ENCODE measurements at regions not wholly inside any gene's neighbourhood (a gene's known extent, or its start where the extent isn't known, plus 50 kb on each side); places are given as distances from the start of the nearest gene placed in this dataset.

DNA sequence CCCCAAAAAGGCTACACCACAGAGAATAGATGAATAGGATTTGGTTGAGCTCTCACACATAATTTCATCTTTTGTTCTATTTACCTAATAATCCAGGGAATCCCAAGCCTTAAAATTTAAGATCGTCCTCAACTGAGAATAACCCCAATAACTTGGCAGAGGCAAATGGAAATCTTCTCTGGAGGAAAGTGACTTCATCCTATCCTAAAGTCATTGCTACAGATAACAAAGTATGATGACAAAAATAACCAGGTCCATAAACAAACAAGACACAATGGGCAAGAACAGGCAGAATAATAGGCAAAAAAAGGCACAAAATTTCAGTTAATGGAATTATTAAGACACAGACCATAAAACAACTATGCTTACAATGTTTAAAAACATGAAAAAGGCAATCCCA lies 177.3 kb upstream of the STK26 start:
- Histone ChIP-seq H3K9me3 (ENCODE audit: control insufficient read depth in 1 of 2, insufficient read depth in 1 of 2, low read depth in 1 of 2, low read length in 2 of 2) (no peaks in the 10 kb centered on the region), H4K20me1 (ENCODE audit: insufficient read depth) (no peaks in the 10 kb centered on the region), H3K9ac (ENCODE audit: low read length) (no peak overlapping the region), H3K79me2 (ENCODE audit: insufficient read depth, low read length) (no peaks in the 10 kb centered on the region), H3K27me3 (ENCODE audit: insufficient read depth, low read length) (no peaks in the 10 kb centered on the region), H3K27ac (ENCODE audit: low read depth, low read length) (no peak overlapping the region), H3K9me2 (ENCODE audit: insufficient read depth) (no peaks in the 10 kb centered on the region), H3K4me1 (ENCODE audit: control insufficient read depth in 1 of 2, insufficient read depth in 2 of 2, low read length in 2 of 2) (peaks cover 0 to 5% of the 10 kb centered on the region in 2 experiments; a peak in 1 of 4 replicates), H3K36me3 (ENCODE audit: control insufficient read depth in 1 of 2, insufficient read depth in 2 of 2, low read length in 2 of 2) (no peaks in the 10 kb centered on the region), H2AFZ (ENCODE audit: low read depth, low read length, poor library complexity, severe bottlenecking) (no peak overlapping the region), H3K4me2 (ENCODE audit: low read length) (no peak overlapping the region), H3K4me3 (replicated peaks in 1 of 2; ENCODE audit: low read depth in 1 of 2, low read length in 2 of 2) (no peak overlapping the region)
- ATAC-seq (no peak), DNase-seq (ENCODE audit: low read depth, low spot score) (no peak)
- POLR2A ChIA-PET, result no interaction called here
- CTCF ChIA-PET, result no interaction called here
- RAD21 ChIA-PET (ENCODE audit: low non-redundant PET in 1 of 2, low total read pairs in 2 of 2, uncharacterized antibody in 2 of 2, unreplicated experiment in 2 of 2), result interaction anchor here in 1 of 2 experiments (0.6 kb wide), 1 partner anchor 768 kb away, joined by 3 read pairs; no protein-coding TSS in a partner anchor
- intact Hi-C loops (cut with micrococcal nuclease), result no loop called here
- TF ChIP-seq ELF1 (IDR thresholded peaks at IDR 0.05; ENCODE audit: borderline replicate concordance, low read depth) (no peak), MAX (IDR thresholded peaks at IDR 0.05) (no peak), SIN3A (IDR thresholded peaks at IDR 0.05; ENCODE audit: low read depth) (no peak), SP1 (IDR thresholded peaks at IDR 0.05; ENCODE audit: low read depth) (no peak), RAD21 (IDR thresholded peaks at IDR 0.05; ENCODE audit: low read depth) (no peak), FOSL1 (IDR thresholded peaks at IDR 0.05; ENCODE audit: low read depth) (no peak), YY1 (IDR thresholded peaks at IDR 0.05; ENCODE audit: extremely low read depth, insufficient replicate concordance, low read depth, low read length) (no peak), TCF7L2 (IDR thresholded peaks at IDR 0.05; ENCODE audit: borderline replicate concordance, extremely low read depth, insufficient read depth, insufficient read length) (no peak), ZBTB33 (IDR thresholded peaks at IDR 0.05; ENCODE audit: extremely low read depth, insufficient replicate concordance, low read length) (no peak), POLR2A (IDR thresholded peaks at IDR 0.05; ENCODE audit: borderline replicate concordance, extremely low read depth, insufficient read depth, insufficient read length) (no peak), EZH2 (IDR thresholded peaks at IDR 0.05) (no peak), EZH2phosphoT487 (IDR thresholded peaks at IDR 0.05; ENCODE audit: borderline replicate concordance) (no peak), ZFX (IDR thresholded peaks at IDR 0.05) (no peak), ZNF274 (IDR thresholded peaks at IDR 0.05; ENCODE audit: low read depth, low read length) (no peak), REST (IDR thresholded peaks at IDR 0.05; ENCODE audit: low read depth) (no peak), SRF (IDR thresholded peaks at IDR 0.05; ENCODE audit: low read depth) (no peak), POLR2AphosphoS5 (IDR thresholded peaks at IDR 0.05; ENCODE audit: low read depth, low read length) (no peak), EGR1 (IDR thresholded peaks at IDR 0.05; ENCODE audit: low read depth) (no peak), CEBPB (IDR thresholded peaks at IDR 0.05; ENCODE audit: low read depth) (no peak)
- TF ChIP-seq, protein P1, sequence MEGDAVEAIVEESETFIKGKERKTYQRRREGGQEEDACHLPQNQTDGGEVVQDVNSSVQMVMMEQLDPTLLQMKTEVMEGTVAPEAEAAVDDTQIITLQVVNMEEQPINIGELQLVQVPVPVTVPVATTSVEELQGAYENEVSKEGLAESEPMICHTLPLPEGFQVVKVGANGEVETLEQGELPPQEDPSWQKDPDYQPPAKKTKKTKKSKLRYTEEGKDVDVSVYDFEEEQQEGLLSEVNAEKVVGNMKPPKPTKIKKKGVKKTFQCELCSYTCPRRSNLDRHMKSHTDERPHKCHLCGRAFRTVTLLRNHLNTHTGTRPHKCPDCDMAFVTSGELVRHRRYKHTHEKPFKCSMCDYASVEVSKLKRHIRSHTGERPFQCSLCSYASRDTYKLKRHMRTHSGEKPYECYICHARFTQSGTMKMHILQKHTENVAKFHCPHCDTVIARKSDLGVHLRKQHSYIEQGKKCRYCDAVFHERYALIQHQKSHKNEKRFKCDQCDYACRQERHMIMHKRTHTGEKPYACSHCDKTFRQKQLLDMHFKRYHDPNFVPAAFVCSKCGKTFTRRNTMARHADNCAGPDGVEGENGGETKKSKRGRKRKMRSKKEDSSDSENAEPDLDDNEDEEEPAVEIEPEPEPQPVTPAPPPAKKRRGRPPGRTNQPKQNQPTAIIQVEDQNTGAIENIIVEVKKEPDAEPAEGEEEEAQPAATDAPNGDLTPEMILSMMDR (IDR thresholded peaks at IDR 0.05 in 2 of 3, conservative IDR thresholded peaks at IDR 0.05 in 1 of 3; ENCODE audit: borderline replicate concordance in 1 of 3, insufficient read depth in 1 of 3, low read depth in 2 of 3, low read length in 2 of 3), result no peak
- no TSS peak for BruUV-seq (replicated peaks)
